AG09319 (cell line): ENCODE measurements at regions not wholly inside any gene's neighbourhood (a gene's known extent, or its start where the extent isn't known, plus 50 kb on each side); places are given as distances from the start of the nearest gene placed in this dataset.

Experiments used
- DNase-seq: peaks from one replicate; pipeline ENCODE4 v3.0.0-alpha.2; 2010; ENCODE audit warnings: low read depth; ENCODE audit errors: extremely low read depth
- TF ChIP-seq, protein P1 (sequence below): IDR thresholded peaks from 2 replicates; pipeline ENCODE4 v1.5.1; 2011; ENCODE audit warnings: low read depth, mild to moderate bottlenecking, inconsistent platforms, low read length, moderate library complexity

DNA sequence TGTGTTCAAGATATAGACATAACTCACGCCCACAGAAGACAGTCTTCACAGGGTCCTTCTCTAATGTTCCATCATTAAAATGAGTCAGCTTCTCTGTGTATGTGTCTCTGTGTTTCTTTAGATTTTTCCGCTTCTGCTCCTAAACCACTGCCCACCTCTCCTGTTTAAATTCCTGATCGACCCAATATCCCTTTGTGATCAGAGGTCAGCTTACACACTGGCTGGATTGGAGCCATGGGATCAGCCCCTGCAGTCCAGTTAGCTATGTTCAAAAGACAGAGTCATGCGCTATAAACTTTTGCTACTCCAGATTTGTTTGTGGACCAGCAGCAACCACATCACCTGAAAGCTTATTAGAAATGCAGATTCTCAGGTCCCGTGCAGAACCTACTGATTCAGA is 229.2 kb downstream of the C1D start:
- TF ChIP-seq, protein P1, sequence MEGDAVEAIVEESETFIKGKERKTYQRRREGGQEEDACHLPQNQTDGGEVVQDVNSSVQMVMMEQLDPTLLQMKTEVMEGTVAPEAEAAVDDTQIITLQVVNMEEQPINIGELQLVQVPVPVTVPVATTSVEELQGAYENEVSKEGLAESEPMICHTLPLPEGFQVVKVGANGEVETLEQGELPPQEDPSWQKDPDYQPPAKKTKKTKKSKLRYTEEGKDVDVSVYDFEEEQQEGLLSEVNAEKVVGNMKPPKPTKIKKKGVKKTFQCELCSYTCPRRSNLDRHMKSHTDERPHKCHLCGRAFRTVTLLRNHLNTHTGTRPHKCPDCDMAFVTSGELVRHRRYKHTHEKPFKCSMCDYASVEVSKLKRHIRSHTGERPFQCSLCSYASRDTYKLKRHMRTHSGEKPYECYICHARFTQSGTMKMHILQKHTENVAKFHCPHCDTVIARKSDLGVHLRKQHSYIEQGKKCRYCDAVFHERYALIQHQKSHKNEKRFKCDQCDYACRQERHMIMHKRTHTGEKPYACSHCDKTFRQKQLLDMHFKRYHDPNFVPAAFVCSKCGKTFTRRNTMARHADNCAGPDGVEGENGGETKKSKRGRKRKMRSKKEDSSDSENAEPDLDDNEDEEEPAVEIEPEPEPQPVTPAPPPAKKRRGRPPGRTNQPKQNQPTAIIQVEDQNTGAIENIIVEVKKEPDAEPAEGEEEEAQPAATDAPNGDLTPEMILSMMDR: no peak
- DNase-seq: no peak

DNA sequence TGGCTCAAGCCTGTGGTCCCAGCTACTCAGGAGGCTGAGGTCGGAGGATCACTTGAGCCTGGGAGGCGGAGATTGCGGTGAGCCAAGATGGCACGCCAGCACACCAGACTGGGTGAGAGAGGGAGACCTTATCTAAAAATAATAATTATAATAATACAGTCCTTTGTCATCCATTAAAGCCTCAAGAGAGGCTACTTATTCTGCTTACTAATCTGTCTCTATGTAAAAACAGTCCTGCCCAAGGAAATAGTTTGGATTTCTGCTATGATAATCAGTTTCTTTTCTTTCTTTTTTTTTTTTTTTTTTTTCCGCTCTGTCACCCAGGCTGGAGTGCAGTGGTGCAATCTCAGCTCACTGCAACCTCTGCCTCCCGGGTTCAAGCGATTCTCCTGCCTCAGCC is 228.3 kb downstream of the C1D start:
- TF ChIP-seq, protein P1: no peak
- DNase-seq: no peak

- TF ChIP-seq, protein P1: no peak
- no peak for DNase-seq
These were observed 227.5 kb downstream of the C1D start for GRCh38 chr2:67835266-67835665.

DNA sequence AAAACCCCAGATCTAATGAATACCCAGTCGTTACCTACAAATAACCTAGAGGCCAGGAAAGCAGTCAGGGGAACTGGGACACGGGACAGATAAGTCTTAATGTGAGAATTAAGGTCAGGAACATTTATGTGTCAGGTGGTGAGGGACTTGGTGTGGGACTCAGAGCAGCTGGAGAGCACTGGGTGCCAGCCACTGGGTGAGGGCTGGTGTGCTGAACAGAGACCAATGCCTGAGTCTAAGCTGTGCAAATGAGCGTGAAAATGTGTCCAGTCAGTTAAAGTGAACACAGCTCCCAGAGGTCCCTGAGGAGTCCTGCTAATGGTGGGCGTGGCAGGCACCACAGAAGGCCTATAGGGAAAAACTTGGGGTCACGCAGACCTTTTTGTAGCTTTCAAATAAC is 225.9 kb downstream of the C1D start:
- no peak for DNase-seq
- TF ChIP-seq, protein P1: no peak

DNA sequence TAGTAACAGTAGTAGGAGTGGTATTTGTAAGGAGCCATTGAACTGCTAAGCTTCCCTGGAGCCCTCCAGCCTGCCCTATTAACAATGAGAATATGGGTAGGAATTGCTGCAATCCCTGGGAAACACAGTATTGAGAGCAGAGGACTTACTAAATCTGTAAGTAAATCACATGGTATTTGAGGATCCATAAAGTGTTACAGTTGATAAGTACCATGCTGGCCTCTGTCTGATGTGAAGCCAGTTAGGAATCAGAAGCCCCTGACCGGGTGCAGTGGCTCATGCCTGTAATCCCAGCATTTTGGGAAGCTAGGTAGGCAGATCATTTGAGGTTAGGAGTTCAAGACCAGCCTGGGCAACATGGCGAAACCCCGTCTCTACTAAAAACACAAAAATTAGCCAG is 224.6 kb downstream of the C1D start:
- TF ChIP-seq, protein P1: no peak
- DNase-seq: no peak

DNA sequence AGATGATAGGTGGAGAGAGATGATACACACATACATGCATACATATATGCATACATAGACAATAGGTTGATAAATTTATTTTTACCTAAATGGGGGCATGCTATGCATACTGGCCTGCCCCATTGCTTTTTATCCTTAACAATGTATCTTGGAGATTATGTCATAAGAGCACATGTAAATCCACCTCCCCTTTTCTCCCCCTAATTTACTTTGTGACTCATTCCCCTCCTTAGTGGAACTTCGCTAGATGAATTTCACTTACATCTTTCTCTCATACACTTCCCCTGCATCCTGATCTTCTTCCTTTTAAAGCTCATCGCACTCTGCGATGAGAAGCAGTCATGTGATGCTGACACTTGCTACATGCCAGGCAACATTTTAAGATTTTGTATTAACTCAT is 223.6 kb downstream of the C1D start:
- TF ChIP-seq, protein P1: no peak

GRCh38 chr2:67839668-67840067 is 223.1 kb downstream of the C1D start:
- TF ChIP-seq, protein P1: no peak
- no peak for DNase-seq

More for the DNA sequence above, 223.6 kb downstream of the C1D start:
- no peak for DNase-seq
